ENCODE measurements at regions not wholly inside any gene's neighbourhood (a gene's known extent, or its start where the extent isn't known, plus 50 kb on each side); places are given as distances from the start of the nearest gene placed in this dataset.
A peak's percentile ranks its signal among the peaks of the same experiment; 100 is the strongest.

- DNase-seq (no peak), ATAC-seq (no peak)
- intact Hi-C loops (cut with DNase I) = no loop called here
Observed at GRCh38 chr4:30783751-30784150, 63.6 kb downstream of the PCDH7 start.

- DNase-seq = no peak
- intact Hi-C loops (cut with DNase I) = no loop called here
- no peak for ATAC-seq
Observed at GRCh38 chr4:30789219-30789671, 69.1 kb downstream of the PCDH7 start.

GRCh38 chr4:30790123-30790522 lies 70.0 kb downstream of the PCDH7 start:
- DNase-seq (no peak), ATAC-seq (no peak)
- intact Hi-C loops (cut with DNase I) = no loop called here

GRCh38 chr4:30790998-30791397 lies 70.8 kb downstream of the PCDH7 start:
- no peak for DNase-seq
- ATAC-seq = no peak
- intact Hi-C loops (cut with DNase I) = no loop called here

- DNase-seq = no peak
- intact Hi-C loops (cut with DNase I) = no loop called here
- ATAC-seq = no peak
Observed at GRCh38 chr4:30792601-30793000, 72.4 kb downstream of the PCDH7 start.

GRCh38 chr4:30801876-30802275 lies 81.7 kb downstream of the PCDH7 start:
- DNase-seq (no peak), ATAC-seq (no peak)
- intact Hi-C loops (cut with DNase I) = no loop called here

GRCh38 chr4:30802622-30803323 lies 82.6 kb downstream of the PCDH7 start:
- intact Hi-C loops (cut with DNase I) = no loop called here
- DNase-seq (no peak), ATAC-seq (peak in 1 of 2 donors; percentile 91)

- ATAC-seq (no peak), DNase-seq (no peak)
- intact Hi-C loops (cut with DNase I) = no loop called here
Observed at GRCh38 chr4:30808276-30808675, 88.1 kb downstream of the PCDH7 start.

GRCh38 chr4:30811296-30811695 lies 91.1 kb downstream of the PCDH7 start:
- DNase-seq (no peak), ATAC-seq (no peak)
- intact Hi-C loops (cut with DNase I) = no loop called here

GRCh38 chr4:30815685-30816084 lies 95.5 kb downstream of the PCDH7 start:
- DNase-seq = no peak
- ATAC-seq = no peak
- intact Hi-C loops (cut with DNase I) = no loop called here

GRCh38 chr4:30817447-30817846 lies 97.3 kb downstream of the PCDH7 start:
- DNase-seq (no peak), ATAC-seq (no peak)
- intact Hi-C loops (cut with DNase I) = no loop called here

- DNase-seq (no peak), ATAC-seq (no peak)
- intact Hi-C loops (cut with DNase I) = no loop called here
Observed at GRCh38 chr4:30818541-30818940, 98.4 kb downstream of the PCDH7 start.

GRCh38 chr4:30821275-30821674 lies 101.1 kb downstream of the PCDH7 start:
- intact Hi-C loops (cut with DNase I) = no loop called here
- DNase-seq (no peak), ATAC-seq (no peak)

- no peak for DNase-seq
- intact Hi-C loops (cut with DNase I) = no loop called here
- no peak for ATAC-seq
Observed at GRCh38 chr4:30821859-30822612, 101.9 kb downstream of the PCDH7 start.

GRCh38 chr4:30822911-30823551 lies 102.9 kb downstream of the PCDH7 start:
- intact Hi-C loops (cut with DNase I) = no loop called here
- DNase-seq (no peak), ATAC-seq (no peak)

GRCh38 chr4:30825008-30825770 lies 105.0 kb downstream of the PCDH7 start:
- DNase-seq = no peak
- intact Hi-C loops (cut with DNase I) = no loop called here

GRCh38 chr4:30828264-30828926 lies 108.2 kb downstream of the PCDH7 start:
- intact Hi-C loops (cut with DNase I) = no loop called here
- ATAC-seq (no peak), DNase-seq (no peak)

More at GRCh38 chr4:30825008-30825770, 105.0 kb downstream of the PCDH7 start:
- no peak for ATAC-seq

GRCh38 chr4:30832639-30833038 lies 112.5 kb downstream of the PCDH7 start:
- intact Hi-C loops (cut with DNase I) = no loop called here
- ATAC-seq (no peak), DNase-seq (no peak)

GRCh38 chr4:30833206-30833605 lies 113.0 kb downstream of the PCDH7 start:
- intact Hi-C loops (cut with DNase I) = no loop called here
- no peak for DNase-seq
- ATAC-seq = no peak

Data from left cardiac atrium (tissue), 4 donors.